T-helper 17 cell (primary cell): ENCODE measurements at regions not wholly inside any gene's neighbourhood (a gene's known extent, or its start where the extent isn't known, plus 50 kb on each side); places are given as distances from the start of the nearest gene placed in this dataset.

Experiments
- ATAC-seq: fragments of 150-1000 bp; cut with Tn5 transposase; 2 replicates; pipeline ENCODE4 v1.10.0; 2021; ENCODE audit warnings: mild to moderate bottlenecking, moderate library complexity
- DNase-seq, 3 donors: peaks; one replicate each; pipeline versions ENCODE4 v3.0.0 to v3.0.0-alpha.2; 2020 to 2021
- H3K9me3 ChIP-seq: one replicate; pipeline ENCODE4 v1.7.0; 2013; ENCODE audit warnings: low read length, mild to moderate bottlenecking; ENCODE audit not compliant: control insufficient read depth, poor library complexity, severe bottlenecking
- H3K27ac Mint-ChIP-seq: one replicate; pipeline ENCODE4 v1.8.0; 2022; ENCODE audit warnings: mild to moderate bottlenecking, moderate library complexity, mixed read lengths
- H3K27me3 Mint-ChIP-seq: one replicate; pipeline ENCODE4 v1.8.0; 2022; ENCODE audit warnings: mixed read lengths
- H3K36me3 Mint-ChIP-seq: one replicate; pipeline ENCODE4 v1.8.0; 2022; ENCODE audit warnings: low read depth, mixed read lengths
- H3K4me1 Mint-ChIP-seq: one replicate; pipeline ENCODE4 v1.8.0; 2022; ENCODE audit warnings: mild to moderate bottlenecking, mixed read lengths
- H3K4me3 Mint-ChIP-seq: one replicate; pipeline ENCODE4 v1.8.0; 2022; ENCODE audit warnings: mild to moderate bottlenecking, moderate library complexity, mixed read lengths

GRCh38 chr4:83709627-83710026 lies 173.7 kb downstream of the GPAT3 start:
- Mint-ChIP-seq H3K27ac (no peak overlapping the region), H3K4me3 (no peak overlapping the region), H3K4me1 (no peaks in the 10 kb centered on the region), H3K27me3 (peaks cover 47% of the 10 kb centered on the region), H3K36me3 (no peaks in the 10 kb centered on the region)
- DNase-seq (no peak), ATAC-seq (no peak)
- no peaks in the 10 kb centered on the region for H3K9me3 ChIP-seq

- no peak for DNase-seq
- Mint-ChIP-seq H3K27me3 (peaks cover 46% of the 10 kb centered on the region), H3K4me1 (no peaks in the 10 kb centered on the region), H3K27ac (no peak overlapping the region), H3K36me3 (no peaks in the 10 kb centered on the region), H3K4me3 (no peak overlapping the region)
- no peak for ATAC-seq
- no peaks in the 10 kb centered on the region for H3K9me3 ChIP-seq
These were observed 172.7 kb downstream of the GPAT3 start for GRCh38 chr4:83708500-83709175.

GRCh38 chr4:83704786-83705185 lies 168.9 kb downstream of the GPAT3 start:
- H3K9me3 ChIP-seq, result no peaks in the 10 kb centered on the region
- Mint-ChIP-seq H3K27ac (no peak overlapping the region), H3K27me3 (peaks cover 22% of the 10 kb centered on the region), H3K4me3 (no peak overlapping the region), H3K4me1 (no peaks in the 10 kb centered on the region), H3K36me3 (no peaks in the 10 kb centered on the region)
- ATAC-seq (no peak), DNase-seq (no peak)

DNA sequence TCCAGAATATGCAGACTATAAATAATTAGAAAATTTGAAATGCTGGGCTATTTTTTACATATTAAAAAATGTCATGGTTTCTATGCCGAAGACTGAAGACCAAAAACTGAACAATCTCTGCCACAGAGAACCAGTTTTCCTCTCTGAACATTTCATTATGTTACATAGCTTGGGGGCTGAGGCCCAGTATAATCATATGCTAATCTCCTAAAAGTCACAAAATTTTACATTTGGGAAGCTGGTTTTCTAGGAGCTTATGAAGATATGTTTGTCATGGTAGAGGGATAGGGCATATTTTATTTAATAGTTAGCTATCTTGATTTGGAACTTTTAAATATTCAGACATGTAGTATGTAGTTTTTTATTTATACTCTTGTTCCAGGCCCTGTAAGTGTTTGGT lies 167.8 kb downstream of the GPAT3 start:
- Mint-ChIP-seq H3K27me3 (peaks cover 28% of the 10 kb centered on the region), H3K36me3 (no peaks in the 10 kb centered on the region), H3K4me3 (no peak overlapping the region), H3K27ac (no peak overlapping the region), H3K4me1 (no peaks in the 10 kb centered on the region)
- DNase-seq, result no peak
- no peak for ATAC-seq
- H3K9me3 ChIP-seq, result no peaks in the 10 kb centered on the region

GRCh38 chr4:83701041-83701440 lies 165.1 kb downstream of the GPAT3 start:
- Mint-ChIP-seq H3K27ac (no peak overlapping the region), H3K27me3 (peaks cover 14% of the 10 kb centered on the region), H3K36me3 (no peaks in the 10 kb centered on the region), H3K4me1 (no peaks in the 10 kb centered on the region), H3K4me3 (no peak overlapping the region)
- no peak for ATAC-seq
- no peak for DNase-seq
- no peaks in the 10 kb centered on the region for H3K9me3 ChIP-seq

- Mint-ChIP-seq H3K4me1 (no peaks in the 10 kb centered on the region), H3K4me3 (no peak overlapping the region), H3K36me3 (no peaks in the 10 kb centered on the region), H3K27me3 (peaks cover 15% of the 10 kb centered on the region), H3K27ac (no peak overlapping the region)
- no peaks in the 10 kb centered on the region for H3K9me3 ChIP-seq
- no peak for DNase-seq
- no peak for ATAC-seq
These were observed 163.4 kb downstream of the GPAT3 start for GRCh38 chr4:83699358-83699757.

DNA sequence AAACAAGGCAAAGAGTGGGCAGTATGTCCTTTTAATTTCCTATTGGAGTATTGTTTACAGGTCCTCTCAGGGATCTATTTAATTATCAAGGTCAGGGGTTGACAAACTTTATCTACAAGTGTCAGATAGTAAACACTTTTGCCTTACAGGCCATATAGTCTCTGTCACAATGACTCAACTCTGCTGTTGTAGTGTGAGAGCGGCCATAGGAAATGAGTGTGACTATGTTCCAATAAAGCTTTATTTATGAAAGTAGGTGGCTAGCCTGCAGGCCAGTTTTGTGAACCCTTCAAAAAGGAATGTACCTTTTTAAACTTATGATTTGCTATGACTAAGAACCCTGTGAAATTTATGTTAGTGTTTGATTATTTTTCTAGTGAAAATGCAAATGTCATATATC lies 156.1 kb downstream of the GPAT3 start:
- Mint-ChIP-seq H3K4me3 (no peak overlapping the region), H3K27ac (no peak overlapping the region), H3K36me3 (no peaks in the 10 kb centered on the region), H3K27me3 (peaks cover 6% of the 10 kb centered on the region), H3K4me1 (no peaks in the 10 kb centered on the region)
- DNase-seq (no peak), ATAC-seq (no peak)
- no peaks in the 10 kb centered on the region for H3K9me3 ChIP-seq

DNA sequence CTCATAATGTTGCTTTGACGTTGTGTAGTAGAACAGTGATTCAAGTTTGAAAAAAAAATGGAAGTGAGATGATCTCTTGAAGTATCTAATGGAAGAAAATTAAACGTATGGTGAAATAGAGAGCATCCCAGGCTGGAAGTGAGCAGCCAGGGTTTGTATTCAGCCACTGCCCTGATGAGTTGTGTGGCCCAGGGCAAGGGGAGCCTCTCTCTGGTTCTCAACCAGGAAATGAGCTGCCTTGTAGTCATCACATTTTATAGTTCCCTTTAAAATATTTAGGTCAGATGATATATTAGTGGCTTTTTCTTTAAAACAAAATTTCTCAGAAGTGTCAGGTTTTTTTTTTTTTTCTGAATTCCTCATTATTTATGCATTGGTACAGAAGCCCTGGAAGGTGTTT lies 150.3 kb downstream of the GPAT3 start:
- H3K27me3 Mint-ChIP-seq, result peaks cover 22% of the 10 kb centered on the region

GRCh38 chr4:83679692-83680091 lies 143.8 kb downstream of the GPAT3 start:
- H3K4me3 Mint-ChIP-seq, result no peak overlapping the region
- DNase-seq (no peak), ATAC-seq (no peak)
- H3K36me3 Mint-ChIP-seq, result no peaks in the 10 kb centered on the region
- H3K27ac Mint-ChIP-seq, result no peak overlapping the region
- H3K9me3 ChIP-seq, result no peaks in the 10 kb centered on the region
- H3K27me3 Mint-ChIP-seq, result peaks cover 58% of the 10 kb centered on the region
- no peaks in the 10 kb centered on the region for H3K4me1 Mint-ChIP-seq

More for the DNA sequence above, 150.3 kb downstream of the GPAT3 start:
- peaks cover 4% of the 10 kb centered on the region for H3K4me1 Mint-ChIP-seq
- ATAC-seq (no peak), DNase-seq (no peak)
- H3K36me3 Mint-ChIP-seq, result no peaks in the 10 kb centered on the region
- H3K9me3 ChIP-seq, result no peaks in the 10 kb centered on the region
- H3K27ac Mint-ChIP-seq, result no peak overlapping the region
- no peak overlapping the region for H3K4me3 Mint-ChIP-seq

DNA sequence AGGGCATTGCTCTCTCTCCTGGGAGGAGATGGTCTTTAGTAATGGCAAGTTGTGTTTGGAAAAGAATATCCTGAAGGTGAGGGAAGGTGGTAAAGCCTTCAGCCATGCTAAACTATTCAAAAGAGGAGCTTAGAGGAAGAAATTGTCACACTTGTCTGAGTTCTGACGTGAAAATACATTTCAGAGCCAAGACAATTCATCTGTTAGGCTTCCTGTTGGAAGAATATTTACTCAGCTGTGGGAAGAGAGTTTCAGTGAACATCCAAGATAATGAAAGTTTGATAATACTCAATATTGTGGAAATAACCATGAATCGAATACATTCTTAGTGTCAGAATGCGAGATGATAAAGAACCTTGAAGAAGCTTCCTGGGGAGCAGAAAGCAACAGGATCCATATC lies 143.3 kb downstream of the GPAT3 start:
- ATAC-seq, result no peak

DNA sequence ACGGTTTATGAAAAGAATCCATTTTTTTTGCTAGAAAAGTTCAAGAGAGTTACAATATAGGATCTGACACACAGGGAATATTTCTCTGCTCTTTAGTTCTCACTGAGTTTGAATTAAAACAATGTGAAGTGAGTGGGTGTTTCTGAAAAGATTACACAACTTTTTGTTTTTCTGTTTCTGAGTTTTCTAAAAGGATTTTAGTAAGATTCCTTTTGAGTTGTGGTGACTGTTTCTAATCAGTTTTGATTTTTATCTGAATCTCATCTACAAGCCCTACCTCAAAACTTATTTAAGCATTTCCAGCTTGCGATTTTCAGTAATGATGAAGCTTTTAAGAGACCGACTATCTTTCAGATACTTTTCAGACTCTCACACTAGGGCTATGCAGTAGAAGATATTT lies 141.7 kb downstream of the GPAT3 start:
- peaks cover 57% of the 10 kb centered on the region for H3K27me3 Mint-ChIP-seq
- no peak overlapping the region for H3K27ac Mint-ChIP-seq
- no peak for ATAC-seq
- H3K4me3 Mint-ChIP-seq, result no peak overlapping the region
- no peaks in the 10 kb centered on the region for H3K4me1 Mint-ChIP-seq
- no peak for DNase-seq
- no peaks in the 10 kb centered on the region for H3K9me3 ChIP-seq
- no peaks in the 10 kb centered on the region for H3K36me3 Mint-ChIP-seq

More for the DNA sequence above, 143.3 kb downstream of the GPAT3 start:
- Mint-ChIP-seq H3K27ac (no peak overlapping the region), H3K36me3 (no peaks in the 10 kb centered on the region), H3K4me3 (no peak overlapping the region), H3K27me3 (peaks cover 58% of the 10 kb centered on the region), H3K4me1 (no peaks in the 10 kb centered on the region)
- no peak for DNase-seq
- H3K9me3 ChIP-seq, result no peaks in the 10 kb centered on the region

DNA sequence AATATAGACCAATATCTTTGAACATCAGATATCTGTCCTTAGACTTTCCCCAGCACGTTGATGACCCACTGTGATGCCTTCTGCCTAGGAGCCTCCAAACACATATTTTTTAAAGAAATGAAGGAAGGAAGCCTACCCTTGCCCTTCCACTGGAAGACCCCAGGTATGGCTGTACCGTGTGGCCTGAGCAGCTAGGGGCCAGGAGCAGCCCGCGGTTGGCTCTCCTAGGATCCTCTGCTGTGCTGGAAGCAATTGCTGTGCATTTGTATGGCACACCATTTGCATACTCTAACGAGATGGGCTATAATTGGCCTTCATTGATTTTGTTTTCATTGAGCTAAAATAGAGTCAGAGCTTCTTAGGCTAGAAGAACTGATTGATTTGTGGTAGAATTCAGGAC lies 128.8 kb downstream of the GPAT3 start:
- peaks cover 10% of the 10 kb centered on the region for H3K4me1 Mint-ChIP-seq
- ATAC-seq, result no peak

GRCh38 chr4:83664071-83664470 lies 128.2 kb downstream of the GPAT3 start:
- ATAC-seq (no peak), DNase-seq (no peak)
- no peaks in the 10 kb centered on the region for H3K36me3 Mint-ChIP-seq
- no peaks in the 10 kb centered on the region for H3K9me3 ChIP-seq
- H3K27ac Mint-ChIP-seq, result no peak overlapping the region
- peaks cover 10% of the 10 kb centered on the region for H3K4me1 Mint-ChIP-seq
- H3K4me3 Mint-ChIP-seq, result no peak overlapping the region
- peaks cover 14% of the 10 kb centered on the region for H3K27me3 Mint-ChIP-seq

More for the DNA sequence above, 128.8 kb downstream of the GPAT3 start:
- no peak overlapping the region for H3K27ac Mint-ChIP-seq
- no peaks in the 10 kb centered on the region for H3K9me3 ChIP-seq
- no peak overlapping the region for H3K4me3 Mint-ChIP-seq
- H3K27me3 Mint-ChIP-seq, result peaks cover 14% of the 10 kb centered on the region
- no peaks in the 10 kb centered on the region for H3K36me3 Mint-ChIP-seq
- DNase-seq, result no peak

- no peaks in the 10 kb centered on the region for H3K36me3 Mint-ChIP-seq
These were observed 126.3 kb downstream of the GPAT3 start for GRCh38 chr4:83662204-83662603.

More at GRCh38 chr4:83662204-83662603, 126.3 kb downstream of the GPAT3 start:
- peaks cover 10% of the 10 kb centered on the region for H3K4me1 Mint-ChIP-seq
- H3K9me3 ChIP-seq, result no peaks in the 10 kb centered on the region
- no peak for DNase-seq
- no peak overlapping the region for H3K4me3 Mint-ChIP-seq
- no peak for ATAC-seq
- H3K27me3 Mint-ChIP-seq, result peaks cover 14% of the 10 kb centered on the region
- no peak overlapping the region for H3K27ac Mint-ChIP-seq
